K562 (cell line): ENCODE measurements at regions not wholly inside any gene's neighbourhood (a gene's known extent, or its start where the extent isn't known, plus 50 kb on each side); places are given as distances from the start of the nearest gene placed in this dataset.

Experiments
- ATAC-seq: fragments of 200-7000 bp; cut with Tn5 transposase; 3 replicates; pipeline ENCODE4 v1.9.1; 2020; ENCODE audit warnings: moderate library complexity
- BruUV-seq: library from RNA; stranded (reverse); fragments of 400-500 nt; replicated peaks from 2 replicates; lab custom pipeline; 2021; lab: Mats Ljungman, UMichigan
- CTCF ChIA-PET: fragments of 300-600 bp; formaldehyde crosslinking; extraction: SDS; loops from one replicate; lab custom pipeline; 2021; ENCODE audit warnings: low intra/inter-chr PET ratio; lab: Yijun Ruan, JAX
- POLR2A ChIA-PET: fragments of 300-600, 350-650 bp; sonication (Branson Sonifier 250); formaldehyde crosslinking; extraction: SDS; loops from one replicate; lab custom pipeline; 2021; ENCODE audit warnings: antibody characterized with exemption, inconsistent platforms; lab: Yijun Ruan, JAX
- DNase-seq, 4 experiments: peaks; one replicate each; pipeline versions ENCODE4 v3.0.0 to v3.0.0-alpha.2; 2011 to 2018; ENCODE audit warnings: low spot score in 3 of 4, mixed read lengths in 3 of 4; ENCODE audit errors: extremely low read depth in 1 of 4
- FAIRE-seq: peaks from 2 replicates; lab custom pipeline; 2011; peaks lifted over from hg19 to GRCh38; lab: Jason Lieb, UNC
- H2AFZ ChIP-seq: 2 replicates; pipeline ENCODE4 v1.6.0; 2011; ENCODE audit warnings: low read depth, low read length, control low read depth, inconsistent platforms
- H3K27ac ChIP-seq: fragments of 200-600 bp; 3 replicates; pipeline ENCODE4 v1.8.0; 2011; ENCODE audit warnings: low read depth, mild to moderate bottlenecking, control low read depth, inconsistent platforms, low read length, moderate library complexity, mixed read lengths; ENCODE audit errors: extremely low read depth
- H3K27me3 ChIP-seq, 2 experiments: fragments of 300-600 bp in 1 of 2; 2 replicates in 1 of 2; 3 replicates in 1 of 2; pipeline versions ENCODE4 v1.6.0 to v1.8.0; 2011; ENCODE audit warnings: inconsistent platforms in 2 of 2, low read length in 2 of 2, mild to moderate bottlenecking in 1 of 2, mixed read lengths in 1 of 2, moderate library complexity in 1 of 2; ENCODE audit not compliant: control insufficient read depth in 2 of 2, insufficient read depth in 2 of 2
- H3K36me3 ChIP-seq: fragments of 300-600 bp; 3 replicates; pipeline ENCODE4 v1.8.0; 2011; ENCODE audit warnings: mild to moderate bottlenecking, low read length, inconsistent platforms; ENCODE audit not compliant: control insufficient read depth, insufficient read depth
- H3K4me1 ChIP-seq, 2 experiments: fragments of 200-600 bp in 1 of 2; replicated peaks in 1 of 2; 2 replicates in 1 of 2; 3 replicates in 1 of 2; pipeline versions ENCODE4 v1.5.1 to v1.8.0; 2011; ENCODE audit warnings: inconsistent platforms in 2 of 2, low read length in 2 of 2, mild to moderate bottlenecking in 1 of 2, mixed read lengths in 1 of 2, moderate library complexity in 1 of 2; ENCODE audit not compliant: control insufficient read depth in 2 of 2, insufficient read depth in 2 of 2
- H3K4me2 ChIP-seq: 2 replicates; pipeline ENCODE4 v1.6.1; 2011; ENCODE audit warnings: low read length, control low read depth, inconsistent platforms, mixed read lengths; ENCODE audit not compliant: insufficient read depth
- H3K4me3 ChIP-seq: fragments of 200-600 bp; sonication (generic), shearing (Covaris generic); 2 replicates; pipeline ENCODE4 v1.5.1; 2016; ENCODE audit warnings: control low read depth, inconsistent platforms
- H3K79me2 ChIP-seq: fragments of 200-600 bp; 3 replicates; pipeline ENCODE4 v1.8.0; 2011; ENCODE audit warnings: low read length, inconsistent platforms; ENCODE audit not compliant: control insufficient read depth, insufficient read depth
- H3K9ac ChIP-seq, 2 experiments: 2 replicates each; pipeline versions ENCODE4 v1.6.0 to v1.6.1; 2011; ENCODE audit warnings: low read depth in 2 of 2, low read length in 2 of 2, control low read depth in 1 of 2, inconsistent platforms in 1 of 2, mild to moderate bottlenecking in 1 of 2, mixed read lengths in 1 of 2; ENCODE audit not compliant: insufficient read depth in 1 of 2
- H3K9me1 ChIP-seq: one replicate; pipeline ENCODE4 v1.6.0; 2011; ENCODE audit warnings: inconsistent platforms, mild to moderate bottlenecking, low read length, moderate library complexity; ENCODE audit not compliant: control insufficient read depth, insufficient read depth
- H3K9me3 ChIP-seq: replicated peaks from 2 replicates; pipeline ENCODE4 v1.5.1; 2011; ENCODE audit warnings: low read depth, low read length, inconsistent platforms; ENCODE audit not compliant: control insufficient read depth, insufficient read depth
- H4K20me1 ChIP-seq: replicated peaks from 2 replicates; pipeline ENCODE4 v1.6.1; 2011; ENCODE audit warnings: low read length, inconsistent platforms, mixed read lengths; ENCODE audit not compliant: control insufficient read depth, insufficient read depth
- BRF1 ChIP-seq: IDR thresholded peaks from 3 replicates; pipeline ENCODE4 v1.6.1; 2011; ENCODE audit warnings: borderline replicate concordance, mild to moderate bottlenecking; ENCODE audit not compliant: insufficient read length; ENCODE audit errors: extremely low read depth
- FOSL1 ChIP-seq: fragments of 200-800 bp; sonication (Bioruptor generic); conservative IDR thresholded peaks from 2 replicates; pipeline ENCODE4 v1.6.1; 2016; ENCODE audit warnings: missing genetic modification characterization, missing compliant biosample characterization
- HNRNPH1 ChIP-seq: fragments of 200-400 bp; formaldehyde crosslinking; optimal IDR thresholded peaks from 2 replicates; pipeline ENCODE3; 2017; ENCODE audit warnings: low read depth, mild to moderate bottlenecking, low read length, moderate library complexity
- HNRNPUL1 ChIP-seq: fragments of 200-400 bp; formaldehyde crosslinking; IDR thresholded peaks from 2 replicates; pipeline ENCODE4 v1.6.1; 2017; ENCODE audit warnings: low read length
- PHB2 ChIP-seq: fragments of 450-650 bp; IDR thresholded peaks from 2 replicates; pipeline ENCODE4 v1.6.1; 2017; ENCODE audit warnings: low read depth
- SIN3A ChIP-seq, 2 experiments: fragments of 150-350 bp in 1 of 2; IDR thresholded peaks; 2 replicates each; pipeline ENCODE4 v1.6.1; 2011 to 2016; ENCODE audit warnings: borderline replicate concordance in 2 of 2, low read depth in 2 of 2, low read length in 2 of 2, mild to moderate bottlenecking in 2 of 2, moderate library complexity in 2 of 2; ENCODE audit not compliant: control insufficient read depth in 1 of 2
- SLC30A9 ChIP-seq: fragments of 250-450 bp; sonication (Bioruptor Pico); IDR thresholded peaks from 2 replicates; pipeline ENCODE4 v1.8.0; 2022; ENCODE audit warnings: mild to moderate bottlenecking, moderate library complexity
- SP2 ChIP-seq: IDR thresholded peaks from 2 replicates; pipeline ENCODE4 v1.6.1; 2011; ENCODE audit warnings: mild to moderate bottlenecking, low read depth, low read length, moderate library complexity; ENCODE audit not compliant: poor library complexity, severe bottlenecking; ENCODE audit errors: extremely low read depth
- SREBF2 ChIP-seq: sonication (generic); formaldehyde crosslinking; IDR thresholded peaks from 2 replicates; pipeline ENCODE4 v1.4.0; 2020; ENCODE audit warnings: mild to moderate bottlenecking, missing genetic modification reagents
- ZKSCAN1 ChIP-seq: fragments of 150-350 bp; IDR thresholded peaks from 2 replicates; pipeline ENCODE4 v1.6.1; 2016; ENCODE audit warnings: low read depth, low read length
- ZNF311 ChIP-seq: fragments of 250-450 bp; sonication (Bioruptor Pico); IDR thresholded peaks from 2 replicates; pipeline ENCODE4 v1.4.0; 2020; ENCODE audit warnings: mild to moderate bottlenecking, moderate library complexity
- ZNF696 ChIP-seq: fragments of 250-450 bp; sonication (Bioruptor Pico); conservative IDR thresholded peaks from 2 replicates; pipeline ENCODE4 v1.4.0; 2020; ENCODE audit warnings: mild to moderate bottlenecking, moderate library complexity
- WGBS: fragments of 100-300 bp; shearing (Covaris generic); methylation state at CpG from one replicate; pipeline ENCODE4 v1.1.6; 2016; ENCODE audit warnings: low coverage, mixed read lengths; ENCODE audit not compliant: insufficient coverage; ENCODE audit errors: missing lambda C conversion rate; 5-methylcytosine and 5-hydroxymethylcytosine counted together
- in situ Hi-C: fragments of 300-500 bp; cut with MboI; formaldehyde crosslinking; loops from 4 replicates; pipeline ENCODE4 v1.15.0; 2018; ENCODE audit warnings: inconsistent platforms, mixed read lengths
- intact Hi-C: fragments of 100-400 bp; cut with micrococcal nuclease; formaldehyde crosslinking; loops from 2 replicates; pipeline ENCODE4 v1.14.2; 2022
- TF ChIP-seq, protein P1 (sequence below): fragments of 250-450 bp; sonication (Bioruptor Pico); IDR thresholded peaks from 2 replicates; pipeline ENCODE4 v1.5.0; 2022; ENCODE audit warnings: mild to moderate bottlenecking
- TF ChIP-seq, protein P2 (sequence below): sonication (generic); formaldehyde crosslinking; IDR thresholded peaks from 2 replicates; pipeline ENCODE4 v1.8.1; 2023; ENCODE audit warnings: mild to moderate bottlenecking, missing genetic modification reagents
- TF ChIP-seq, protein P3 (sequence below): fragments of 450-650 bp; formaldehyde crosslinking; IDR thresholded peaks from 2 replicates; pipeline ENCODE4 v1.4.0; 2020; ENCODE audit warnings: mild to moderate bottlenecking, moderate library complexity

DNA sequence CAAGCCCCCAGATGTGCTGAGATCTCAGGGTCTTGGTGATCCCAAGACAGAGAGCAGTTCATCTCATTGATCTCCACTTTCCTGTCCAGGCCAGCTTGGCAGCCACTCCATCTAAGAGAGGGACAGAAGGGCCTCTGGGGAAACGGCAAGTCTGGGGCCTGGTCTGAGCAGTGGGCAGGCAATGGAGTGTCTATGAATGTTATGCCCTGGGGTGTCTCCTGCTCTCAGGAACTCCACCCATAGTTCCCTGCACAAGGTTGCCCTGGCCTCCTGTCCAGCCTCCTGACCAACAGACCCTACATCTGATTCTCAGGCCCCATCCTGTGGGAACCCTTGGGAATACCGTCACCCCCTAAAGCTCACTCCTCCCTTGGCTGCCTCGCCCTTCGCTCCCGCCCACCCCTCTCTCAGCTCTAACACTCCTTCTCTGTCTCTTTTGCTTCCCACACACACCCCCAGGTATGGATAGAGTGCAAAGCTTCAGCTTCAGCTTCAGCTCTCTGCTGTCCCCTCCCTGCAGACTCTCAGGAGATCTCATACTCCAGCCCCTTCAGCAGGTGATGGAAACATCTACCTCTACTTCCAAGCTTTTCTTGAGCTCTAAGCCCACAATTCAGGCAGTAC lies 83.0 kb downstream of the HIF1AN start:
- no peaks in the 10 kb centered on the region; a peak in 1 of 5 replicates for H3K4me1 ChIP-seq
- no peak overlapping the region for H3K4me2 ChIP-seq
- no peaks in the 10 kb centered on the region for H3K36me3 ChIP-seq
- ChIA-PET POLR2A (interaction anchor here (0.7 kb wide), 1 partner anchor 45 kb away, joined by 4 read pairs; no protein-coding TSS in a partner anchor), CTCF (no interaction called here)
- H3K27me3 ChIP-seq = peaks cover 5 to 41% of the 10 kb centered on the region in 2 experiments; a peak in 3 of 5 replicates
- in situ Hi-C loops (no loop called here), intact Hi-C loops (no loop called here)
- H3K4me3 ChIP-seq = no peak overlapping the region
- ATAC-seq = no peak
- H2AFZ ChIP-seq = no peak overlapping the region
- no peak for DNase-seq
- FAIRE-seq = no peak
- H3K9ac ChIP-seq = no peak overlapping the region
- BruUV-seq = no TSS peak
- no peaks in the 10 kb centered on the region for H3K9me3 ChIP-seq
- no peaks in the 10 kb centered on the region for H4K20me1 ChIP-seq
- WGBS = 0% methylated on average over 1 of the region's 5 CpGs
- no peaks in the 10 kb centered on the region for H3K79me2 ChIP-seq
- no peaks in the 10 kb centered on the region for H3K9me1 ChIP-seq
- no peak overlapping the region for H3K27ac ChIP-seq
- no peak for TF ChIP-seq HNRNPUL1
- TF ChIP-seq, protein P1, sequence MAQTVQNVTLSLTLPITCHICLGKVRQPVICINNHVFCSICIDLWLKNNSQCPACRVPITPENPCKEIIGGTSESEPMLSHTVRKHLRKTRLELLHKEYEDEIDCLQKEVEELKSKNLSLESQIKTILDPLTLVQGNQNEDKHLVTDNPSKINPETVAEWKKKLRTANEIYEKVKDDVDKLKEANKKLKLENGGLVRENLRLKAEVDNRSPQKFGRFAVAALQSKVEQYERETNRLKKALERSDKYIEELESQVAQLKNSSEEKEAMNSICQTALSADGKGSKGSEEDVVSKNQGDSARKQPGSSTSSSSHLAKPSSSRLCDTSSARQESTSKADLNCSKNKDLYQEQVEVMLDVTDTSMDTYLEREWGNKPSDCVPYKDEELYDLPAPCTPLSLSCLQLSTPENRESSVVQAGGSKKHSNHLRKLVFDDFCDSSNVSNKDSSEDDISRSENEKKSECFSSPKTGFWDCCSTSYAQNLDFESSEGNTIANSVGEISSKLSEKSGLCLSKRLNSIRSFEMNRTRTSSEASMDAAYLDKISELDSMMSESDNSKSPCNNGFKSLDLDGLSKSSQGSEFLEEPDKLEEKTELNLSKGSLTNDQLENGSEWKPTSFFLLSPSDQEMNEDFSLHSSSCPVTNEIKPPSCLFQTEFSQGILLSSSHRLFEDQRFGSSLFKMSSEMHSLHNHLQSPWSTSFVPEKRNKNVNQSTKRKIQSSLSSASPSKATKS (CRISPR knock-in tag) = no peak
- TF ChIP-seq SREBF2 (CRISPR knock-in tag) = no peak
- TF ChIP-seq, protein P2, sequence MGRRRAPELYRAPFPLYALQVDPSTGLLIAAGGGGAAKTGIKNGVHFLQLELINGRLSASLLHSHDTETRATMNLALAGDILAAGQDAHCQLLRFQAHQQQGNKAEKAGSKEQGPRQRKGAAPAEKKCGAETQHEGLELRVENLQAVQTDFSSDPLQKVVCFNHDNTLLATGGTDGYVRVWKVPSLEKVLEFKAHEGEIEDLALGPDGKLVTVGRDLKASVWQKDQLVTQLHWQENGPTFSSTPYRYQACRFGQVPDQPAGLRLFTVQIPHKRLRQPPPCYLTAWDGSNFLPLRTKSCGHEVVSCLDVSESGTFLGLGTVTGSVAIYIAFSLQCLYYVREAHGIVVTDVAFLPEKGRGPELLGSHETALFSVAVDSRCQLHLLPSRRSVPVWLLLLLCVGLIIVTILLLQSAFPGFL = no peak
- TF ChIP-seq, protein P3, sequence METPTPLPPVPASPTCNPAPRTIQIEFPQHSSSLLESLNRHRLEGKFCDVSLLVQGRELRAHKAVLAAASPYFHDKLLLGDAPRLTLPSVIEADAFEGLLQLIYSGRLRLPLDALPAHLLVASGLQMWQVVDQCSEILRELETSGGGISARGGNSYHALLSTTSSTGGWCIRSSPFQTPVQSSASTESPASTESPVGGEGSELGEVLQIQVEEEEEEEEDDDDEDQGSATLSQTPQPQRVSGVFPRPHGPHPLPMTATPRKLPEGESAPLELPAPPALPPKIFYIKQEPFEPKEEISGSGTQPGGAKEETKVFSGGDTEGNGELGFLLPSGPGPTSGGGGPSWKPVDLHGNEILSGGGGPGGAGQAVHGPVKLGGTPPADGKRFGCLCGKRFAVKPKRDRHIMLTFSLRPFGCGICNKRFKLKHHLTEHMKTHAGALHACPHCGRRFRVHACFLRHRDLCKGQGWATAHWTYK (CRISPR knock-in tag) = no peak
- TF ChIP-seq FOSL1 (tag) = no peak
- TF ChIP-seq SP2 = no peak
- no peak for TF ChIP-seq ZNF311 (CRISPR knock-in tag)
- TF ChIP-seq PHB2 = no peak
- no peak for TF ChIP-seq SIN3A (IDR thresholded peaks at IDR 0.05; ENCODE audit: borderline replicate concordance in 2 of 2, control insufficient read depth in 1 of 2, low read depth in 2 of 2, low read length in 2 of 2)
- TF ChIP-seq HNRNPH1 = no peak
- no peak for TF ChIP-seq ZKSCAN1
- TF ChIP-seq ZNF696 (CRISPR knock-in tag) = no peak
- no peak for TF ChIP-seq BRF1
- no peak for TF ChIP-seq SLC30A9
